NCI-H2171 treated with DMSO at 0.1 percent for 48 hours (cell line): ENCODE measurements at regions not wholly inside any gene's neighbourhood (a gene's known extent, or its start where the extent isn't known, plus 50 kb on each side); places are given as distances from the start of the nearest gene placed in this dataset.

ENCODE experiments used
- DNase-seq: peaks from one replicate; lab custom pipeline; 2025; lab: John Stamatoyannopoulos, UW

DNA sequence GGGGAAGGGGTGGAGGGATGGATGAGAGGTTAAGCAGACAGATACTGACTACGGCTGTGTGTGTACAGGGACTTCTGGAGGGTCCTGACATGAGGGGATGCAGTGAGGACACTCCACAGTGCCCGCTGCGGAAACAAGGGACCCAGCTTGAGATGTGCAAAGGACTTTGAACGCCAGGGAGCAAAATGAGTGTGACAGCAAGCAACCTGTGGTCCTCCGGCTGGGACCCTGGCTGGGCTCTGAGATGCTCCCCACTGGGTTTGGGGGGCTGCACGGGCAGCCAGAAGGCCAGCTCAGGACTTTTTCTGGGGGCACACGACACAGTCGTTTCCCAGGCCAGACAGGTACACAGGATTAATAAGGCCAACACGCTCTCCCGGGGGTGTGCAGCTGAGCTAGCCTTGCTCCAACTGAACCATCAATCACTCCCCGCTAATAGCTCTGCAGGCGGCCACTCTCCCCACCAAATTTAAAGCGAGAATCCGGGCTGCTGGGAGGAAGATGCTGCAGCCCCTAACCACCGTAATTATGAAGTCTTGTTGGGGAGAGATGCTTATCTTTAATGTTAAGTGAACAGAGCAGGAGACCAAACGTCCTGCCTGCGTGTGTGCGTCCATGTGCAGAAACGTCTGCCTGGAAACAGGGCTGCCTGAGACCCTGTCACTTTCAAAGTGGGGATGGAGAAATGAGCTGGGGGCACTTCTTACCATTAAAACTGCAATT is 51.6 kb upstream of the DLK1 start:
- DNase-seq: no peak

DNA sequence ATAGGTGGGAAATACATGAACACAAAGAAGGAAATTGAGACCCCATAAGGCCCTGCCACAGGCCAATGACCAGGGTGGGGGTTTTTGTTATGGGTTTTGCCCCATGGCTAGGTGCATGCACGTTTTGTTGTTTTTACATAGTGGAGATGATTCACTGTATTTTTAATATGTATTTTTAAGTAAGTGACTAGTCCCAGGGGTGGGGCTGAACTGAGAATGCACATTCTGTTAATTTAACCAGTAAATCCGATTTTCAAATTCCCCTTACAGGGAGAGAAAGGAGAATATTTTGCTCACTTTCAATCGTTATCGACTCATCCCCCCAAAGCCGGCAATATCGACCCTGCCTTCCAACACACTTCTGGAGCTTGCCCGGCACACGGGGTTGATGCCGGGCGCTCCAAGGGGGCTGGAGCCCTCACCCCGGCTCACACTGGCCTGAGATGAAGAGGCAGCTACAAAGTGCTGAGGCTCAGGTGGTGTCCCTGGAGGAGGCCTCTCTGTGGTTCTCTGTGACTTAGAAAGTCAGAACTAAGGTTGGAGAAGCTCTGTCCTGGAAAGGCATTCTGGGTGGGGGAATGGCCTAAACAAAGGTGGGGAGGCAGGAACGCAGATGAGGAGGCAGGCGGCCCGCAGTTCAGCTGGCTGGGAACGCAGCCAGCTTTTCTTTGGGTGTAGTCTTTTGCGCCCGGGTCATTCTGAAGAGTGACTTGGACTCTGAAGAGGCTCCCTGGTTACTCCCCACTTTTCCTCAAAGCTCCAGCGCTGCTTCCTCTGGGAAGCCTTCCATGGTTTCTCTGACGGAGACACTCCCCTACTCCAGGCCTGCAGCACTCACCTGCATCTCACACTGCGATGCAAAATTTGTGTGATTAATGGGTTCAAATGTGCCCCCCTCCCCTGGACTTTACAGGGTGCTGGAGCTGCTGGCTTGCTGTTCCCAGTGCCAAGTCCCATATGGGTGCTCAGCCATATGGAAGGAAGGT is 50.7 kb upstream of the DLK1 start:
- peak; percentile 35 for DNase-seq
